Inflammatory macrophage treated with lipopolysaccharide for 1 hour (primary cell): ENCODE measurements at regions not wholly inside any gene's neighbourhood (a gene's known extent, or its start where the extent isn't known, plus 50 kb on each side); places are given as distances from the start of the nearest gene placed in this dataset.

ENCODE experiments used
- DNase-seq, 2 donors: peaks; one replicate each; pipeline ENCODE4 v3.0.0-alpha.2; 2020 to 2022

GRCh38 chr6:8275667-8276066, 159.7 kb downstream of the SLC35B3 start:
- no peak for DNase-seq

- DNase-seq, result no peak
Measured at GRCh38 chr6:8274226-8274625, 161.1 kb downstream of the SLC35B3 start.

GRCh38 chr6:8269872-8270454, 165.4 kb downstream of the SLC35B3 start:
- no peak for DNase-seq

- DNase-seq, result no peak
Measured at GRCh38 chr6:8269094-8269493, 166.3 kb downstream of the SLC35B3 start.

- DNase-seq, result no peak
Measured at GRCh38 chr6:8268606-8269005, 166.3 kb upstream of the EEF1E1 start.

GRCh38 chr6:8268156-8268555, 165.8 kb upstream of the EEF1E1 start:
- no peak for DNase-seq

GRCh38 chr6:8260610-8261009, 158.3 kb upstream of the EEF1E1 start:
- no peak for DNase-seq

GRCh38 chr6:8246403-8246802, 144.1 kb upstream of the EEF1E1 start:
- DNase-seq, result no peak

- DNase-seq, result no peak
Measured at GRCh38 chr6:8245726-8246125, 143.4 kb upstream of the EEF1E1 start.

- DNase-seq, result no peak
Measured at GRCh38 chr6:8243475-8243874, 141.1 kb upstream of the EEF1E1 start.

- DNase-seq, result no peak
Measured at GRCh38 chr6:8242885-8243284, 140.5 kb upstream of the EEF1E1 start.

- DNase-seq, result no peak
Measured at GRCh38 chr6:8240301-8240700, 138.0 kb upstream of the EEF1E1 start.

GRCh38 chr6:8238773-8239683, 136.7 kb upstream of the EEF1E1 start:
- DNase-seq, result no peak

GRCh38 chr6:8237668-8238067, 135.3 kb upstream of the EEF1E1 start:
- no peak for DNase-seq

- no peak for DNase-seq
Measured at GRCh38 chr6:8236956-8237355, 134.6 kb upstream of the EEF1E1 start.

GRCh38 chr6:8234321-8234720, 132.0 kb upstream of the EEF1E1 start:
- DNase-seq, result no peak

GRCh38 chr6:8231956-8232355, 129.6 kb upstream of the EEF1E1 start:
- DNase-seq, result no peak

GRCh38 chr6:8229915-8230756, 127.8 kb upstream of the EEF1E1 start:
- no peak for DNase-seq

GRCh38 chr6:8225113-8225512, 122.8 kb upstream of the EEF1E1 start:
- DNase-seq, result no peak

- DNase-seq, result no peak
Measured at GRCh38 chr6:8223678-8224077, 121.3 kb upstream of the EEF1E1 start.

GRCh38 chr6:8219352-8219943, 117.1 kb upstream of the EEF1E1 start:
- DNase-seq, result peak; percentile 22 to 82

- no peak for DNase-seq
Measured at GRCh38 chr6:8218861-8219260, 116.5 kb upstream of the EEF1E1 start.

GRCh38 chr6:8215631-8216030, 113.3 kb upstream of the EEF1E1 start:
- no peak for DNase-seq
